HG03060 (cell line): ENCODE measurements at regions not wholly inside any gene's neighbourhood (a gene's known extent, or its start where the extent isn't known, plus 50 kb on each side); places are given as distances from the start of the nearest gene placed in this dataset.
"Not testable (repeated sequence)": the region's sequence is repeated elsewhere in the genome, so short reads cannot be mapped to it uniquely, and the experiment has no call there.

Experiments
- ATAC-seq: cut with Tn5 transposase; IDR thresholded peaks from one replicate; pipeline ENCODE4 v1.9.1; 2021; ENCODE audit warnings: low read depth, moderate number of reproducible peaks; ENCODE audit not compliant: unreplicated experiment

- no peak for ATAC-seq
These were observed 1757.6 kb downstream of the ARAP2 start for GRCh38 chr4:34486461-34487363.

DNA sequence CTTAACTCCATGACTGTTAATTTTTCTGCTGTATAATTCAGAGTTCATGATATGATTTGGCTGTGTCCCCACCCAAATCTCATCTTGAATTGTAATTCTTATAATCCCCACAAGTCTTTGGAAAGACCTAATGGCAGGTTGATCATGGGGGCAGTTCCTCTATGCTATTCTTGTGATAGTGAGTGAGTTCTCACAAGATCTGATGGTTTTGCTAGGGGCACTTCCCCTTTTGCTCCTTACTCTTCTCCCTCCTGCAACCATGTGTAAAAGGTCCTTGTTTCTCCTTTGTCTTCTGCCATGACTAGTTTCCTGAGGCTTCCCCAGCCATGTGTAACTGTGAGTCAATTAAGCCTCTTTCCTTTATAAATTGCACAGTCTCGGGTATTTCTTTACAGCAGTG lies 1751.9 kb downstream of the ARAP2 start:
- no peak for ATAC-seq

GRCh38 chr4:34502086-34502485 lies 1742.2 kb downstream of the ARAP2 start:
- ATAC-seq: no peak

DNA sequence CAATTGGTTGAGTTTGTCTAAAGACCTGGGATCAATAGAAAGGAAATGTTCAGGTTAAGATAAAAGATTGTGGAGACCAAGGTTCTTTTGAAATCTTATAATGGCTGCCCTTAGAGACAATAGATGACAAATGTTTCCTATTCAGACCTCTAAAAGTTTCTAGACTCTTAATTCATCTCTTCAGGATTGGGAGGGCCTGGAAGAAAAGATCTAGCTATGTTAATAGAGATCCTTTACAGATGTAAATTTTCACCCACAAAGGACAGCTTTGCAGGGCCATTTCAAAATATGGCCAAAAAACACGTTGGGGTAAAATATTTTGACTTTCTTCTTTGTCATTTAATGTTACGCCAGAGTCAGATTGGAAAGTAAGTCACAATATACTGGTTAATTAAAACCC lies 1739.6 kb downstream of the ARAP2 start:
- not testable (repeated sequence) for ATAC-seq

DNA sequence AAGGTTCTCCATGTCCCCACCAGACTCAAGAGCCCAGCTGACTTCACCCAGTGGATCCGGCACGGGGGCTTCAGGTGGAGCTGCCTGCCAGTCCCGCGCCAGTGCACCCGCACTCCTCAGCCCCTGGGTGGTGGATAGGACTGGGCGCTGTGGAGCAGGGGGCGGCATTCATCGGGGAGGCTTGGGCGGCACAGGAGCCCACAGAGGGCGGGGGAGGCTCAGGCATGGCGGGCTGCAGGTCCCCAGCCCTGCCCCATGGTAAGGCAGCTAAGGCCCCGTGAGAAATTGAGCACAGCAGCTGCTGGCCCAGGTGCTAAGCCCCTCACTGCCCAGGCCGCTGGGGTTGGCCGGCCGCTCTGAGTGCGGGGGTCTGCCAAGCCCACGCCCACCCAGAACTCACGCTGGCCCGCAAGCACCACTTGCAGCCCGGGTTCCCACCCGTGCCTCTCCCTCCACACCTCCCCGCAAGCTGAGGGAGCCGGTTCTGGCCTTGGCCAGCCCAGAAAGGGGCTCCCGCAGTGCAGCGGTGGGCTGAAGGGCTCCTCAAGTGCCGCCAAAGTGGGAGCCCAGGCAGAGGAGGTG lies 1737.7 kb downstream of the ARAP2 start:
- ATAC-seq: not testable (repeated sequence)

- ATAC-seq: no peak
These were observed 1731.7 kb downstream of the ARAP2 start for GRCh38 chr4:34512616-34513015.

GRCh38 chr4:34516524-34516923 lies 1727.8 kb downstream of the ARAP2 start:
- no peak for ATAC-seq

DNA sequence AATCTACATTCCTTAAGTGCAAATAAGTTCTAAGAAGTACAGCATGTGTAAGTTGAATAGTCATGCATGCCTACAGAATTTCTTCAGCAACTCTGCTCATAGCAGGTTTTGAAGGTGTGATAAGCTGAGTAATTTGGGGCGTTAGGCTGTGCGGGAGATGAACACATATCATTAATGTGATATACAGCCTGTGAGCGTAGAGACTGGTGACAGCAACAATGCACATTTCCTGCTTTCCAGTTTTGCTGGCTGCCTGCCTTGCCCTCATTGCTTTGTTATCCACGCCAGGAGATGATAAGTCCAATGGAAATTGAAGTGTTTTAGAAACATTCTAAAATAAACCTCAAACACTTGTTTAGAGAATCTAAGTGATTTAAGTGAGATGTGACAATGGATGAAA lies 1709.4 kb downstream of the ARAP2 start:
- ATAC-seq: no peak

DNA sequence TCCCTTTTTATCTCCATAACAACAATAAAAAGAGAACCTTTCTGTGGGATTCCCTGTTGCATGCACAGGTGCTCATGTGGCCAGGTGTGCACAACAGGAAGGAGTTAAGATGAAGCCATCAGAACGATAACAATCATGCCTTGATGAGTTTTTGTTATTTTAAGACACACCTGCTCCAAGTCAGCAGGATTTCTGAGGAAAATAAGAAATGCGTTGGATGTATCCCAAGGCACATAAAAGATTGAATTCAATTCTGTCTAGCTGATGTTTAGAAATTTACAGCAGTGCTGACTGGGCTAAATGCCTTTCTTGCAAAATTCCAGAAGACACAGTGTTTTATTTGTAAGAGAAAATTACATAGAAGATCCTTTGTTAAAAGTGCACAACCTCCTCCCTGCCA lies 1678.2 kb downstream of the ARAP2 start:
- ATAC-seq: no peak

GRCh38 chr4:34572026-34572425 lies 1672.3 kb downstream of the ARAP2 start:
- no peak for ATAC-seq

DNA sequence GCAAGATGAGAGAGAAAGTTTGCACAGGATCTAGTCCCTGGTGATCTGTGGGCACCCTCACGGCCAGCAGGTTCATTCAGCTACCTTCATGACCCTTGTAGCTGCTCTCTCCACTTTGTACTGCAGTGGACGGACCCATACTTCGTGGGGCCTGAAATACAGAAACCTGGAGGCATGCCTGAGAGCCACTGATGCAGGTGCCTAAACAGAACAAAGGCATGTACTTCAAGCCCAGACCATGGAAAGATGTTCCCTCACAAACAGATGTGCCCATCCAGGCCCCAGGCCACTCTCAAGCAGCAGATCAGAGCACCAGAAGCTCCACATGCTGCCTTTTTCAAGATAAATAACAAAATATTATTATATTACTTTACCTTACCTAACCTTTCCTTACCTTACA lies 1629.0 kb downstream of the ARAP2 start:
- no peak for ATAC-seq

DNA sequence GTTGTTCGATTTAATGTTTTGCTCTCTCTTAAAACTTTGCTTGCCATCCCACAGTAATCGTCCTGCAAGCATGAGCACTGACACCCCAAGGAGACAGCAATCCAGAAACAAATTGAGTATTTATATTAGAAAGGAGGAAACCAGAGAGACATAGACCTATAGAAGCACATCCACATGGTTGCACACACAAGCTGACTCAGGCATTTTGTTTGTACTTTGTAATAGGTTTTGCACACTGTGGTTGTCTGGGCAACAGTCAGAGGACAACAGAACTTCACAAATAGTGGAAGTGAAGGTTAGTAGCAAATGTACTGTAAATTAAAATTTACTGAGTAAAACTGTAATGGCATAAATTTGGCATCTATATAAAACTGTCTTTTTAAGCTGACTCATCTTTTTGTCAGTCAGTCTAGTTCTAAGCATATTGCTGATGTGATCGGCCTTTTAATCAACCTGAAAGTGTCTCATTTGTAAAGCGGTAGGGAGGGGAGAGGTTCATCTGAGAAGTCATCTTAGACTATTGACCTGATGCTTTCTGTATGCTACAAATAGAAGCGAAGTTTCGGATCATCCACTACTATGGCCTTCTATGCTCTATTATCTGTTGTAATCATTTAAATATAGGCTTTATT lies 1624.7 kb downstream of the ARAP2 start:
- no peak for ATAC-seq

DNA sequence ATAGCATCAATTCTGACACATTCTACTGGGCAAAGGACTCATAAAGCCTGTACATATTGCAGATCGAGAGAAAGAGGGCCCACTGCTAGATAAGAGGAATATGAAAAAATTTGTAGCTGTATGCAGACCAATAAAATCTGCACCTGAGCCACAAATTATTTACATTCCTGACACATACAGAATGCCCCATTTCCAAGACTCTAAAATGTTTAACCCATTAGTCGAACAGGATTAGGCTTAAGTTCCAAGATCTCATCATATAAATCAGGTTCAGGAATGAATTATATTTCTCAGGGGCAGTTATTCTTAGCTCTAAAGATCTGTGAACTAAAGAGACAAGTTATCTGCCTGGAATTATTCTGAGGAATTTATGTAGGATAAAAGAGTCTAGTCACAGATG lies 1615.8 kb downstream of the ARAP2 start:
- ATAC-seq: no peak

GRCh38 chr4:34629451-34629850 lies 1614.9 kb downstream of the ARAP2 start:
- ATAC-seq: no peak

GRCh38 chr4:34633241-34633640 lies 1611.1 kb downstream of the ARAP2 start:
- no peak for ATAC-seq

- no peak for ATAC-seq
These were observed 1607.7 kb downstream of the ARAP2 start for GRCh38 chr4:34636623-34637022.

- no peak for ATAC-seq
These were observed 1600.8 kb downstream of the ARAP2 start for GRCh38 chr4:34643476-34643875.

GRCh38 chr4:34644579-34645115 lies 1599.7 kb downstream of the ARAP2 start:
- no peak for ATAC-seq

DNA sequence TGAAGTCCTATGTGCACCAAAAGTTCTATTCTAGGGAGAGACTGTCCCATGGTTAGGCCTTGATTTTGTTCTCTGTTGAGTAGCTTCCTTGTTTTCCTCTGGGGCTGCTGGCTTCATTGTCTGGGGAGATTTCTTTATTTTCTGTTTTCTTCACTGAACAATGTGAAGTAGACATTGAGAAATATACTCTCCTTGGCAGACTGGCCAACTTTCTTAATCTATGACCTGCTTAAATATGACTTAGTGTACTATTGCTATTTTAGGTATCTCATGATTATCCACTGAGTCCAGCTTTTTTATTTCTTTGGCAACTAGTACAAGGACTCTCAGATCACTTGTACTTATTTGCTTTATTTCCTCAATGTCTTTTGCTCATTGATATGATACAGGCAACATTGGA lies 1594.6 kb downstream of the ARAP2 start:
- ATAC-seq: no peak

- ATAC-seq: no peak
These were observed 1580.3 kb downstream of the ARAP2 start for GRCh38 chr4:34664051-34664450.

- ATAC-seq: no peak
These were observed 1567.9 kb downstream of the ARAP2 start for GRCh38 chr4:34676400-34676799.
